Osteocyte (in vitro differentiated cells): ENCODE measurements at regions not wholly inside any gene's neighbourhood (a gene's known extent, or its start where the extent isn't known, plus 50 kb on each side); places are given as distances from the start of the nearest gene placed in this dataset.

Source experiments
- DNase-seq: peaks from one replicate; pipeline ENCODE4 v3.0.0; 2021; ENCODE audit warnings: mixed read lengths; ENCODE audit not compliant: unreplicated experiment; ENCODE audit errors: extremely low spot score
- H3K27ac Mint-ChIP-seq: one replicate; pipeline ENCODE4 v1.8.0; 2021; ENCODE audit warnings: mild to moderate bottlenecking, mixed read lengths; ENCODE audit not compliant: unreplicated experiment
- H3K27me3 Mint-ChIP-seq: one replicate; pipeline ENCODE4 v1.8.0; 2021; ENCODE audit warnings: mixed read lengths; ENCODE audit not compliant: unreplicated experiment
- H3K36me3 Mint-ChIP-seq: one replicate; pipeline ENCODE4 v1.8.0; 2021; ENCODE audit warnings: mixed read lengths; ENCODE audit not compliant: unreplicated experiment
- H3K4me1 Mint-ChIP-seq: one replicate; pipeline ENCODE4 v1.8.0; 2021; ENCODE audit warnings: mixed read lengths; ENCODE audit not compliant: unreplicated experiment
- H3K4me3 Mint-ChIP-seq: one replicate; pipeline ENCODE4 v1.8.0; 2021; ENCODE audit warnings: mild to moderate bottlenecking, moderate library complexity, mixed read lengths; ENCODE audit not compliant: unreplicated experiment
- H3K9me3 Mint-ChIP-seq: one replicate; pipeline ENCODE4 v1.8.0; 2021; ENCODE audit warnings: mixed read lengths; ENCODE audit not compliant: unreplicated experiment
- TF ChIP-seq, protein P1 (sequence below): fragments of 200-600 bp; sonication (generic); IDR thresholded peaks from 2 replicates; pipeline ENCODE4 v1.5.0; 2021; ENCODE audit warnings: antibody characterized with exemption, mild to moderate bottlenecking, moderate library complexity

GRCh38 chr9:7287065-7287464 is 512.5 kb downstream of the DMAC1 start:
- no peaks in the 10 kb centered on the region for H3K27me3 Mint-ChIP-seq
- no peaks in the 10 kb centered on the region for H3K36me3 Mint-ChIP-seq
- H3K4me1 Mint-ChIP-seq: no peaks in the 10 kb centered on the region
- H3K4me3 Mint-ChIP-seq: no peak overlapping the region
- H3K9me3 Mint-ChIP-seq: no peaks in the 10 kb centered on the region
- H3K27ac Mint-ChIP-seq: no peak overlapping the region
- no peak for DNase-seq
- TF ChIP-seq, protein P1, sequence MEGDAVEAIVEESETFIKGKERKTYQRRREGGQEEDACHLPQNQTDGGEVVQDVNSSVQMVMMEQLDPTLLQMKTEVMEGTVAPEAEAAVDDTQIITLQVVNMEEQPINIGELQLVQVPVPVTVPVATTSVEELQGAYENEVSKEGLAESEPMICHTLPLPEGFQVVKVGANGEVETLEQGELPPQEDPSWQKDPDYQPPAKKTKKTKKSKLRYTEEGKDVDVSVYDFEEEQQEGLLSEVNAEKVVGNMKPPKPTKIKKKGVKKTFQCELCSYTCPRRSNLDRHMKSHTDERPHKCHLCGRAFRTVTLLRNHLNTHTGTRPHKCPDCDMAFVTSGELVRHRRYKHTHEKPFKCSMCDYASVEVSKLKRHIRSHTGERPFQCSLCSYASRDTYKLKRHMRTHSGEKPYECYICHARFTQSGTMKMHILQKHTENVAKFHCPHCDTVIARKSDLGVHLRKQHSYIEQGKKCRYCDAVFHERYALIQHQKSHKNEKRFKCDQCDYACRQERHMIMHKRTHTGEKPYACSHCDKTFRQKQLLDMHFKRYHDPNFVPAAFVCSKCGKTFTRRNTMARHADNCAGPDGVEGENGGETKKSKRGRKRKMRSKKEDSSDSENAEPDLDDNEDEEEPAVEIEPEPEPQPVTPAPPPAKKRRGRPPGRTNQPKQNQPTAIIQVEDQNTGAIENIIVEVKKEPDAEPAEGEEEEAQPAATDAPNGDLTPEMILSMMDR: no peak

DNA sequence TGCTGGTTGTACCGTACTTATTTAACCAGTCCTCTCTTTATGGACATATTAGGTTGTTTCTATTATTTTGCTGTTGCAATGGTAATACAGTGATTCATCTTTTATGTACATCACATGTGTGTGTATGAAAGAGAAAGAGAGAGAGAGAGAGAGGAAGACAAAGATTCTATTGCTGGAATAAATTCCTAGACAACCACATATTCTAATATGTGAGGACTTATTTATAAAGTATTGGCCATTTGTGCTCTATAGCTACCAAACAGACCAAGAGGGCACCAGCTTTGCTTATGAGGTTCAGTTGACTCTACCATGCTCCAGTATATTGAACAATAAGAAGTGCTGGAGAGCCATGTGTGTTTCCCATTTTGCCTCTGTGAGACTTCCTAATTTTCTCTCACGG is 513.5 kb downstream of the DMAC1 start:
- H3K9me3 Mint-ChIP-seq: no peaks in the 10 kb centered on the region
- no peak overlapping the region for H3K4me3 Mint-ChIP-seq
- H3K36me3 Mint-ChIP-seq: no peaks in the 10 kb centered on the region
- no peak overlapping the region for H3K27ac Mint-ChIP-seq
- DNase-seq: no peak
- H3K27me3 Mint-ChIP-seq: no peaks in the 10 kb centered on the region
- TF ChIP-seq, protein P1: no peak
- no peaks in the 10 kb centered on the region for H3K4me1 Mint-ChIP-seq

GRCh38 chr9:7285199-7285598 is 514.4 kb downstream of the DMAC1 start:
- no peaks in the 10 kb centered on the region for H3K36me3 Mint-ChIP-seq
- no peak for DNase-seq
- H3K27ac Mint-ChIP-seq: no peak overlapping the region
- TF ChIP-seq, protein P1: no peak
- H3K27me3 Mint-ChIP-seq: no peaks in the 10 kb centered on the region
- no peaks in the 10 kb centered on the region for H3K4me1 Mint-ChIP-seq
- no peaks in the 10 kb centered on the region for H3K9me3 Mint-ChIP-seq
- no peak overlapping the region for H3K4me3 Mint-ChIP-seq

- TF ChIP-seq, protein P1: no peak
- no peaks in the 10 kb centered on the region for H3K36me3 Mint-ChIP-seq
- no peaks in the 10 kb centered on the region for H3K4me1 Mint-ChIP-seq
- DNase-seq: no peak
- no peaks in the 10 kb centered on the region for H3K9me3 Mint-ChIP-seq
- no peak overlapping the region for H3K27ac Mint-ChIP-seq
- no peaks in the 10 kb centered on the region for H3K27me3 Mint-ChIP-seq
- H3K4me3 Mint-ChIP-seq: no peak overlapping the region
These were observed 515.1 kb downstream of the DMAC1 start for GRCh38 chr9:7284517-7284916.

DNA sequence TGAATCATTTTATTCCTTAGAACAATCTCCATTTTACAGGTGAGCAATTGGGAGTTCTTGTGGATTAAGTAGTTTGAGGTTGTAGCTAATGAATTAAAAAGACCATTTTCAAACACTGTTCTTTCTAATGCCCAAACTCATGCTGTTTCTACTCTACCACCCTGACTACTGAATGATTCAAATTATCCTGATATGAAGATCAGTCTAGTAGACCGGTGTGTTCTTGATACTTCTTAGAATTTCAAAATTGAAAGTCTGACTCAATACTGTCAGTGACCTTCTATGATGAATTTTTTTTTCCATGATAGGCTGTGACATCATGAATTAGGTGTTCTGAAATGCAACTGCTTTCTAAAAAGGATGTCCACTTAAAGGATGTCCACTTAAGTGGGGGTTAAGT is 515.5 kb downstream of the DMAC1 start:
- no peak overlapping the region for H3K27ac Mint-ChIP-seq
- H3K27me3 Mint-ChIP-seq: no peaks in the 10 kb centered on the region
- no peaks in the 10 kb centered on the region for H3K36me3 Mint-ChIP-seq
- no peaks in the 10 kb centered on the region for H3K4me1 Mint-ChIP-seq
- DNase-seq: no peak
- TF ChIP-seq, protein P1: no peak
- no peak overlapping the region for H3K4me3 Mint-ChIP-seq
- no peaks in the 10 kb centered on the region for H3K9me3 Mint-ChIP-seq
